Right lobe of liver (tissue), 6 donors: ENCODE measurements at regions not wholly inside any gene's neighbourhood (a gene's known extent, or its start where the extent isn't known, plus 50 kb on each side); places are given as distances from the start of the nearest gene placed in this dataset.

Source experiments
- ATAC-seq, 4 donors: fragments of 200-7000 bp; cut with Tn5 transposase; one replicate each; pipeline ENCODE4 v1.9.1; 2020; ENCODE audit warnings: mild to moderate bottlenecking in 4 of 4, moderate library complexity in 4 of 4
- DNase-seq, 3 donors: peaks; one replicate each; pipeline ENCODE4 v3.0.0-alpha.2; 2020
- H3K27ac ChIP-seq, 3 donors: fragments of 200-600 bp; one replicate each; pipeline ENCODE4 v1.8.0; 2022
- H3K27me3 ChIP-seq, 2 donors: fragments of 200-600 bp; one replicate each; pipeline ENCODE4 v1.8.0; 2022
- H3K36me3 ChIP-seq, 4 donors: fragments of 200-600 bp; sonication (generic) in 1 of 4; one replicate each; pipeline versions ENCODE4 v1.5.1 to v1.8.0; 2017 to 2022; ENCODE audit warnings: control low read depth in 1 of 4
- H3K4me1 ChIP-seq, 4 donors: fragments of 200-600 bp; sonication (generic) in 1 of 4; one replicate each; pipeline versions ENCODE4 v1.5.1 to v1.8.0; 2017 to 2022; ENCODE audit warnings: control low read depth in 1 of 4
- H3K4me3 ChIP-seq, 3 donors: fragments of 200-600 bp; one replicate each; pipeline ENCODE4 v1.8.0; 2022
- H3K9me3 ChIP-seq, 4 donors: fragments of 200-600 bp; sonication (generic) in 1 of 4; one replicate each; pipeline versions ENCODE4 v1.5.1 to v1.8.0; 2017 to 2022; ENCODE audit warnings: control low read depth in 1 of 4
- CTCF ChIP-seq, 4 donors: fragments of 200-600 bp in 3 of 4; fragments of 450-650 bp in 1 of 4; IDR thresholded peaks; one replicate each; pipeline versions ENCODE4 v1.5.1 to v1.8.0; 2016 to 2022; ENCODE audit warnings: antibody characterized with exemption in 4 of 4, mild to moderate bottlenecking in 2 of 4
- POLR2A ChIP-seq: fragments of 450-650 bp; IDR thresholded peaks from one replicate; pipeline ENCODE4 v1.6.1; 2017; ENCODE audit warnings: antibody characterized with exemption, mild to moderate bottlenecking
- WGBS: methylation state at CpG from one replicate; pipeline ENCODE4 v1.1.6; 2018; ENCODE audit warnings: low coverage, low lambda C conversion rate; ENCODE audit not compliant: insufficient coverage; ENCODE audit errors: missing lambda C conversion rate; 5-methylcytosine and 5-hydroxymethylcytosine counted together
- intact Hi-C, 2 donors: fragments of 100-400 bp; cut with DNase I; formaldehyde crosslinking; loops; one replicate each; pipeline versions ENCODE4 v1.11.2 to v1.14.1; 2022
- donor health status: DM: no; HTN: yes; CAD: no.
- donor health status: DM: no; HTN: no; CAD: no.
- donor health status: DM: no; HTN: no; CAD: no.
- donor health status: DM: no; HTN: yes; CAD: no.
- donor health status: DM: no; HTN: yes; CAD: no.

- no peaks in the 10 kb centered on the region for H3K27me3 ChIP-seq
- intact Hi-C loops: no loop called here
- no peak for TF ChIP-seq CTCF (IDR thresholded peaks at IDR 0.05)
- TF ChIP-seq POLR2A: no peak
- WGBS: 46% methylated on average over 2 of the region's 2 CpGs
- H3K4me3 ChIP-seq: no peak overlapping the region
- no peak for DNase-seq
- no peak for ATAC-seq
- no peaks in the 10 kb centered on the region for H3K36me3 ChIP-seq
- H3K27ac ChIP-seq: no peak overlapping the region
- no peaks in the 10 kb centered on the region for H3K4me1 ChIP-seq
- no peaks in the 10 kb centered on the region for H3K9me3 ChIP-seq
Measured at GRCh38 chr2:117712684-117713083, 101.8 kb upstream of the DDX18 start.

GRCh38 chr2:117714110-117714509, 100.4 kb upstream of the DDX18 start:
- H3K4me1 ChIP-seq: no peaks in the 10 kb centered on the region
- H3K27me3 ChIP-seq: no peaks in the 10 kb centered on the region
- no peak for TF ChIP-seq POLR2A
- no peak for TF ChIP-seq CTCF (IDR thresholded peaks at IDR 0.05)
- no peak overlapping the region for H3K4me3 ChIP-seq
- no peak for ATAC-seq
- intact Hi-C loops: no loop called here
- H3K27ac ChIP-seq: no peak overlapping the region
- DNase-seq: no peak
- 54% methylated on average over 6 of the region's 6 CpGs for WGBS
- no peaks in the 10 kb centered on the region for H3K36me3 ChIP-seq
- no peaks in the 10 kb centered on the region for H3K9me3 ChIP-seq

- H3K36me3 ChIP-seq: no peaks in the 10 kb centered on the region
- H3K27me3 ChIP-seq: no peaks in the 10 kb centered on the region
- WGBS: 55% methylated on average over 6 of the region's 7 CpGs
- H3K27ac ChIP-seq: no peak overlapping the region
- TF ChIP-seq CTCF (IDR thresholded peaks at IDR 0.05): no peak
- no peak for TF ChIP-seq POLR2A
- no peak for DNase-seq
- intact Hi-C loops: no loop called here
- no peak for ATAC-seq
- no peaks in the 10 kb centered on the region for H3K9me3 ChIP-seq
- no peak overlapping the region for H3K4me3 ChIP-seq
- H3K4me1 ChIP-seq: no peaks in the 10 kb centered on the region
Measured at GRCh38 chr2:117714745-117715417, 99.6 kb upstream of the DDX18 start.

- H3K27me3 ChIP-seq: no peaks in the 10 kb centered on the region
- ATAC-seq (no peak), DNase-seq (no peak)
- no peak overlapping the region for H3K27ac ChIP-seq
- H3K36me3 ChIP-seq: no peaks in the 10 kb centered on the region
- 50% methylated on average over 3 of the region's 3 CpGs for WGBS
- no peak overlapping the region for H3K4me3 ChIP-seq
- no peaks in the 10 kb centered on the region for H3K9me3 ChIP-seq
- no peaks in the 10 kb centered on the region for H3K4me1 ChIP-seq
- intact Hi-C loops: no loop called here
- TF ChIP-seq POLR2A: no peak
- no peak for TF ChIP-seq CTCF (IDR thresholded peaks at IDR 0.05)
Measured at GRCh38 chr2:117716505-117716904, 98.0 kb upstream of the DDX18 start.

GRCh38 chr2:117717072-117717471, 97.4 kb upstream of the DDX18 start:
- H3K36me3 ChIP-seq: no peaks in the 10 kb centered on the region
- 15% methylated on average over 5 of the region's 6 CpGs for WGBS
- no peaks in the 10 kb centered on the region for H3K9me3 ChIP-seq
- no peak for ATAC-seq
- intact Hi-C loops: no loop called here
- no peak overlapping the region for H3K4me3 ChIP-seq
- H3K27me3 ChIP-seq: no peaks in the 10 kb centered on the region
- no peak overlapping the region for H3K27ac ChIP-seq
- TF ChIP-seq CTCF (IDR thresholded peaks at IDR 0.05): no peak
- TF ChIP-seq POLR2A: no peak
- no peaks in the 10 kb centered on the region for H3K4me1 ChIP-seq
- DNase-seq: no peak
